22Rv1 (cell line): ENCODE measurements at regions not wholly inside any gene's neighbourhood (a gene's known extent, or its start where the extent isn't known, plus 50 kb on each side); places are given as distances from the start of the nearest gene placed in this dataset.

Source experiments
- ZFX ChIP-seq: fragments of 450-650 bp; IDR thresholded peaks from 2 replicates; pipeline ENCODE4 v1.6.1; 2017; ENCODE audit warnings: antibody characterized with exemption, borderline replicate concordance
- TF ChIP-seq, protein P1 (sequence below): fragments of 450-650 bp; IDR thresholded peaks from 2 replicates; pipeline ENCODE4 v1.5.1; 2017; ENCODE audit warnings: mild to moderate bottlenecking

DNA sequence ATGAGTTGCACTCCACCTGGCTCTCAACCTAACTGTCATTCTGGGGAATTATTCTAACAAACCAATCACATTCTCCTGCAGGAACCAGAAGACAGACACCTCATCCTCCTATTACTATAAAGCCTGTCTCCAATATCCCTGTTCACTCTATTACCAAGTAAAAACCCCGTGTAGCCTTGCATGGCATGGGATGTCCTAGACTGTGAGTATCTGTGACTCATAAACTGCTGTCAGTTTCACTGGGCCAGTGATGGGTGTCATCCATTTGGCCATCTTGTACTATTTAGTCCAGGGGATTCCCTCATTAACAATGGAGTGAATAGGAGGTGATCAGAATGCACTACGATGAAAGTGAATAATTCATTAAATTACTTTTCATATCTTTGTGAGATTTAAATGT lies 608.7 kb downstream of the DNAJB9 start:
- TF ChIP-seq, protein P1, sequence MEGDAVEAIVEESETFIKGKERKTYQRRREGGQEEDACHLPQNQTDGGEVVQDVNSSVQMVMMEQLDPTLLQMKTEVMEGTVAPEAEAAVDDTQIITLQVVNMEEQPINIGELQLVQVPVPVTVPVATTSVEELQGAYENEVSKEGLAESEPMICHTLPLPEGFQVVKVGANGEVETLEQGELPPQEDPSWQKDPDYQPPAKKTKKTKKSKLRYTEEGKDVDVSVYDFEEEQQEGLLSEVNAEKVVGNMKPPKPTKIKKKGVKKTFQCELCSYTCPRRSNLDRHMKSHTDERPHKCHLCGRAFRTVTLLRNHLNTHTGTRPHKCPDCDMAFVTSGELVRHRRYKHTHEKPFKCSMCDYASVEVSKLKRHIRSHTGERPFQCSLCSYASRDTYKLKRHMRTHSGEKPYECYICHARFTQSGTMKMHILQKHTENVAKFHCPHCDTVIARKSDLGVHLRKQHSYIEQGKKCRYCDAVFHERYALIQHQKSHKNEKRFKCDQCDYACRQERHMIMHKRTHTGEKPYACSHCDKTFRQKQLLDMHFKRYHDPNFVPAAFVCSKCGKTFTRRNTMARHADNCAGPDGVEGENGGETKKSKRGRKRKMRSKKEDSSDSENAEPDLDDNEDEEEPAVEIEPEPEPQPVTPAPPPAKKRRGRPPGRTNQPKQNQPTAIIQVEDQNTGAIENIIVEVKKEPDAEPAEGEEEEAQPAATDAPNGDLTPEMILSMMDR: no peak
- TF ChIP-seq ZFX: no peak
